ENCODE measurements at regions not wholly inside any gene's neighbourhood (a gene's known extent, or its start where the extent isn't known, plus 50 kb on each side); places are given as distances from the start of the nearest gene placed in this dataset.

- intact Hi-C loops (cut with DNase I; ENCODE audit: low total_unique reads): no loop called here
- no peaks in the 10 kb centered on the region for H3K36me3 ChIP-seq
- DNase-seq: no peak
- H3K27me3 ChIP-seq: no peaks in the 10 kb centered on the region
- no peak overlapping the region for H3K27ac ChIP-seq
- H3K4me3 ChIP-seq: no peak overlapping the region
- H3K4me1 ChIP-seq: no peaks in the 10 kb centered on the region
- TF ChIP-seq CTCF (IDR thresholded peaks at IDR 0.05): no peak
- H3K9me3 ChIP-seq: no peaks in the 10 kb centered on the region
Measured at GRCh38 chr9:11414241-11414640, 801.4 kb upstream of the PTPRD start.

- intact Hi-C loops (cut with DNase I; ENCODE audit: low total_unique reads): no loop called here
- Histone ChIP-seq H3K27me3 (no peaks in the 10 kb centered on the region), H3K9me3 (no peaks in the 10 kb centered on the region), H3K4me1 (no peaks in the 10 kb centered on the region), H3K36me3 (no peaks in the 10 kb centered on the region), H3K4me3 (no peak overlapping the region), H3K27ac (no peak overlapping the region)
- no peak for TF ChIP-seq CTCF (IDR thresholded peaks at IDR 0.05)
- DNase-seq: no peak
Measured at GRCh38 chr9:11417782-11418181, 805.0 kb upstream of the PTPRD start.

- H3K27me3 ChIP-seq: no peaks in the 10 kb centered on the region
- no peaks in the 10 kb centered on the region for H3K36me3 ChIP-seq
- no peaks in the 10 kb centered on the region for H3K9me3 ChIP-seq
- H3K4me3 ChIP-seq: no peak overlapping the region
- no peak overlapping the region for H3K27ac ChIP-seq
- no peak for DNase-seq
- TF ChIP-seq CTCF (IDR thresholded peaks at IDR 0.05): no peak
- no peaks in the 10 kb centered on the region for H3K4me1 ChIP-seq
- intact Hi-C loops (cut with DNase I; ENCODE audit: low total_unique reads): no loop called here
Measured at GRCh38 chr9:11431490-11431889, 818.7 kb upstream of the PTPRD start.

GRCh38 chr9:11432361-11432760 lies 819.6 kb upstream of the PTPRD start:
- H3K27me3 ChIP-seq: no peaks in the 10 kb centered on the region
- DNase-seq: no peak
- no peak for TF ChIP-seq CTCF (IDR thresholded peaks at IDR 0.05)
- H3K36me3 ChIP-seq: no peaks in the 10 kb centered on the region
- H3K4me3 ChIP-seq: no peak overlapping the region
- intact Hi-C loops (cut with DNase I; ENCODE audit: low total_unique reads): no loop called here
- no peak overlapping the region for H3K27ac ChIP-seq
- no peaks in the 10 kb centered on the region for H3K9me3 ChIP-seq
- H3K4me1 ChIP-seq: no peaks in the 10 kb centered on the region

GRCh38 chr9:11443631-11444030 lies 830.8 kb upstream of the PTPRD start:
- intact Hi-C loops (cut with DNase I; ENCODE audit: low total_unique reads): no loop called here
- Histone ChIP-seq H3K36me3 (no peaks in the 10 kb centered on the region), H3K4me1 (no peaks in the 10 kb centered on the region), H3K27ac (no peak overlapping the region), H3K4me3 (no peak overlapping the region), H3K9me3 (no peaks in the 10 kb centered on the region), H3K27me3 (no peaks in the 10 kb centered on the region)
- no peak for DNase-seq
- TF ChIP-seq CTCF (IDR thresholded peaks at IDR 0.05): no peak

All from tibial artery (tissue), 4 donors.